KMS-11 (cell line): ENCODE measurements at regions not wholly inside any gene's neighbourhood (a gene's known extent, or its start where the extent isn't known, plus 50 kb on each side); places are given as distances from the start of the nearest gene placed in this dataset.
A peak's percentile ranks its signal among the peaks of the same experiment; 100 is the strongest.

Source experiments
- H2AFZ ChIP-seq: fragments of 200-600 bp; sonication (generic); 2 replicates; pipeline ENCODE4 v1.6.1; 2016; ENCODE audit warnings: antibody characterized with exemption, mixed run types, low read depth
- H3K27ac ChIP-seq: fragments of 200-600 bp; sonication (generic); 2 replicates; pipeline ENCODE4 v1.6.1; 2016; ENCODE audit warnings: mild to moderate bottlenecking, mixed run types
- H3K27me3 ChIP-seq: fragments of 200-600 bp; sonication (generic); 2 replicates; pipeline ENCODE4 v1.6.1; 2017; ENCODE audit warnings: mild to moderate bottlenecking, low read depth, mixed run types, moderate library complexity; ENCODE audit not compliant: insufficient read depth
- H3K36me3 ChIP-seq: fragments of 200-600 bp; sonication (generic); 2 replicates; pipeline ENCODE4 v1.6.1; 2017; ENCODE audit warnings: mild to moderate bottlenecking, mixed run types; ENCODE audit not compliant: insufficient read depth
- H3K4me1 ChIP-seq: fragments of 200-600 bp; sonication (generic); 2 replicates; pipeline ENCODE4 v1.6.1; 2016; ENCODE audit warnings: mild to moderate bottlenecking, low read depth, mixed run types; ENCODE audit not compliant: poor library complexity, severe bottlenecking
- H3K4me2 ChIP-seq: fragments of 200-600 bp; sonication (generic); 2 replicates; pipeline ENCODE4 v1.7.0; 2016; ENCODE audit warnings: mild to moderate bottlenecking, mixed run types
- H3K4me3 ChIP-seq: fragments of 200-600 bp; sonication (generic); IDR thresholded peaks from 2 replicates; pipeline ENCODE4 v1.6.1; 2017; ENCODE audit warnings: low read depth, low read length, mixed read lengths; ENCODE audit not compliant: insufficient read depth
- H3K79me2 ChIP-seq: fragments of 200-600 bp; sonication (generic); 2 replicates; pipeline ENCODE4 v1.6.1; 2016; ENCODE audit warnings: low read depth, mixed run types; ENCODE audit not compliant: insufficient read depth
- H3K9ac ChIP-seq: fragments of 200-600 bp; sonication (generic); 2 replicates; pipeline ENCODE4 v1.6.1; 2016; ENCODE audit warnings: mild to moderate bottlenecking, mixed run types
- H4K20me1 ChIP-seq: fragments of 200-600 bp; sonication (generic); 2 replicates; pipeline ENCODE4 v1.6.1; 2016; ENCODE audit warnings: mild to moderate bottlenecking, mixed run types; ENCODE audit not compliant: insufficient read depth
- CTCF ChIP-seq: fragments of 200-600 bp; sonication (generic); conservative IDR thresholded peaks from 2 replicates; pipeline ENCODE4 v1.6.1; 2017; ENCODE audit warnings: low read depth, mild to moderate bottlenecking, antibody characterized with exemption, low read length, moderate library complexity, mixed read lengths

- H3K79me2 ChIP-seq = no peaks in the 10 kb centered on the region
- no peak for TF ChIP-seq CTCF
- no peak overlapping the region for H3K4me3 ChIP-seq
- H2AFZ ChIP-seq = no peak overlapping the region
- no peaks in the 10 kb centered on the region for H4K20me1 ChIP-seq
- H3K27ac ChIP-seq = no peak overlapping the region
- H3K36me3 ChIP-seq = no peaks in the 10 kb centered on the region
- H3K27me3 ChIP-seq = no peaks in the 10 kb centered on the region
- no peak overlapping the region for H3K4me2 ChIP-seq
- H3K4me1 ChIP-seq = no peaks in the 10 kb centered on the region
- no peak overlapping the region for H3K9ac ChIP-seq
These were observed 66.7 kb upstream of the EZH2 start for GRCh38 chr7:148950806-148951205.

- H3K4me2 ChIP-seq = no peak overlapping the region
- no peak for TF ChIP-seq CTCF
- H3K4me3 ChIP-seq = no peak overlapping the region
These were observed 61.1 kb upstream of the EZH2 start for GRCh38 chr7:148944935-148945934.

GRCh38 chr7:148941598-148942275, 57.6 kb upstream of the EZH2 start:
- peaks cover 14% of the 10 kb centered on the region; the same call in 1 of the 2 replicates for H3K79me2 ChIP-seq
- H3K4me2 ChIP-seq = peak overlapping the region; percentile 79
- H3K4me1 ChIP-seq = peaks cover 16% of the 10 kb centered on the region
- H3K27me3 ChIP-seq = no peaks in the 10 kb centered on the region
- peak overlapping the region; percentile 26 for H3K4me3 ChIP-seq
- H4K20me1 ChIP-seq = no peaks in the 10 kb centered on the region
- peak; percentile 74 for TF ChIP-seq CTCF
- no peaks in the 10 kb centered on the region for H3K36me3 ChIP-seq
- peak overlapping the region; percentile 97; the same call in 1 of the 2 replicates for H3K9ac ChIP-seq
- peak overlapping the region; percentile 94 for H3K27ac ChIP-seq
- peak overlapping the region; percentile 72; the same call in 1 of the 2 replicates for H2AFZ ChIP-seq

More at GRCh38 chr7:148944935-148945934, 61.1 kb upstream of the EZH2 start:
- H3K27ac ChIP-seq = no peak overlapping the region
- peaks cover 4% of the 10 kb centered on the region for H3K4me1 ChIP-seq
- H3K36me3 ChIP-seq = no peaks in the 10 kb centered on the region
- H4K20me1 ChIP-seq = no peaks in the 10 kb centered on the region
- no peak overlapping the region for H2AFZ ChIP-seq
- no peak overlapping the region for H3K9ac ChIP-seq
- H3K27me3 ChIP-seq = no peaks in the 10 kb centered on the region
- 0 out of 2 replicates have a peak, but pooled peaks cover 3% of the 10 kb centered on the region for H3K79me2 ChIP-seq

GRCh38 chr7:148940702-148941597, 56.9 kb upstream of the EZH2 start:
- H3K4me3 ChIP-seq = peak overlapping the region; percentile 73
- TF ChIP-seq CTCF = no peak
- H3K79me2 ChIP-seq = peaks cover 14% of the 10 kb centered on the region; the same call in 1 of the 2 replicates
- peak overlapping the region; percentile 79 for H3K4me2 ChIP-seq
- H3K36me3 ChIP-seq = no peaks in the 10 kb centered on the region
- H3K4me1 ChIP-seq = peaks cover 16% of the 10 kb centered on the region
- no peaks in the 10 kb centered on the region for H4K20me1 ChIP-seq
- H3K27ac ChIP-seq = peak overlapping the region; percentile 94
- H3K9ac ChIP-seq = peak overlapping the region; percentile 97
- H2AFZ ChIP-seq = peak overlapping the region; percentile 72
- no peaks in the 10 kb centered on the region for H3K27me3 ChIP-seq
